GM12878 (cell line): ENCODE measurements at regions not wholly inside any gene's neighbourhood (a gene's known extent, or its start where the extent isn't known, plus 50 kb on each side); places are given as distances from the start of the nearest gene placed in this dataset.

Experiments used
- ATAC-seq: fragments of 200-7000 bp; cut with Tn5 transposase; 3 replicates; pipeline ENCODE4 v1.9.1; 2020; ENCODE audit warnings: mild to moderate bottlenecking, moderate library complexity
- BruUV-seq: library from RNA; stranded (reverse); fragments of 400-500 nt; replicated peaks from 2 replicates; lab custom pipeline; 2021; lab: Mats Ljungman, UMichigan
- CTCF ChIA-PET: fragments of 300-600 bp; sonication (Branson Sonifier 250); formaldehyde crosslinking; extraction: SDS; loops from one replicate; lab custom pipeline; 2021; ENCODE audit warnings: inconsistent platforms; lab: Yijun Ruan, JAX
- POLR2A ChIA-PET: fragments of 350-600 bp; formaldehyde crosslinking; extraction: SDS; loops from one replicate; lab custom pipeline; 2021; ENCODE audit warnings: inconsistent platforms; lab: Charles Lee
- RAD21 ChIA-PET: fragments of 300-600 bp; sonication (Branson Sonifier 250); formaldehyde crosslinking; loops from one replicate; lab custom pipeline; 2023; ENCODE audit warnings: antibody characterized with exemption; ENCODE audit not compliant: unreplicated experiment; lab: Charles Lee
- SMC1A ChIA-PET: fragments of 300-600 bp; sonication (Branson Sonifier 250); formaldehyde crosslinking; loops from one replicate; lab custom pipeline; 2023; ENCODE audit not compliant: unreplicated experiment, uncharacterized antibody; lab: Charles Lee
- DNase-seq: peaks from one replicate; pipeline ENCODE4 v3.0.0-alpha.2; 2011; ENCODE audit warnings: low read depth, low spot score
- FAIRE-seq: peaks from 3 replicates; lab custom pipeline; 2011; peaks lifted over from hg19 to GRCh38; lab: Jason Lieb, UNC
- H2AFZ ChIP-seq: 2 replicates; pipeline ENCODE4 v1.6.0; 2011; ENCODE audit warnings: low read depth, low read length, control low read depth; ENCODE audit not compliant: control insufficient read depth
- H3K27ac ChIP-seq: 2 replicates; pipeline ENCODE4 v1.5.1; 2011; ENCODE audit warnings: control low read depth; ENCODE audit not compliant: control insufficient read depth, insufficient read depth
- H3K27me3 ChIP-seq, 2 experiments: replicated peaks in 1 of 2; 2 replicates each; pipeline versions ENCODE4 v1.6.0 to v1.6.1; 2011; ENCODE audit warnings: low read length in 1 of 2; ENCODE audit not compliant: control insufficient read depth in 2 of 2, insufficient read depth in 2 of 2
- H3K36me3 ChIP-seq, 2 experiments: 2 replicates each; pipeline ENCODE4 v1.5.1; 2011; ENCODE audit warnings: low read length in 1 of 2; ENCODE audit not compliant: control insufficient read depth in 2 of 2, insufficient read depth in 2 of 2
- H3K4me1 ChIP-seq: 2 replicates; pipeline ENCODE4 v1.6.1; 2011; ENCODE audit warnings: mild to moderate bottlenecking, low read length, moderate library complexity, mixed read lengths; ENCODE audit not compliant: control insufficient read depth, insufficient read depth
- H3K4me2 ChIP-seq: 2 replicates; pipeline ENCODE4 v1.6.0; 2011; ENCODE audit warnings: control low read depth; ENCODE audit not compliant: control insufficient read depth, insufficient read depth
- H3K4me3 ChIP-seq: fragments of 200-600 bp; sonication (generic); 2 replicates; pipeline ENCODE4 v1.5.1; 2016
- H3K79me2 ChIP-seq: 2 replicates; pipeline ENCODE4 v1.6.0; 2011; ENCODE audit warnings: low read length; ENCODE audit not compliant: control insufficient read depth, insufficient read depth
- H3K9ac ChIP-seq: 2 replicates; pipeline ENCODE4 v1.8.0; 2011; ENCODE audit warnings: low read length, control low read depth, mixed read lengths; ENCODE audit not compliant: control insufficient read depth, insufficient read depth
- H3K9me3 ChIP-seq: replicated peaks from 3 replicates; pipeline ENCODE4 v1.5.1; 2011; ENCODE audit warnings: mild to moderate bottlenecking, low read length; ENCODE audit not compliant: control insufficient read depth, insufficient read depth
- H4K20me1 ChIP-seq: 2 replicates; pipeline ENCODE4 v1.6.0; 2011; ENCODE audit not compliant: control insufficient read depth, insufficient read depth
- CREB1 ChIP-seq: IDR thresholded peaks from 2 replicates; pipeline ENCODE4 v1.6.1; 2012; ENCODE audit warnings: low read depth, mild to moderate bottlenecking, inconsistent platforms
- FOXM1 ChIP-seq: IDR thresholded peaks from 2 replicates; pipeline ENCODE4 v1.6.1; 2012; ENCODE audit warnings: low read depth, mild to moderate bottlenecking, inconsistent platforms, low read length, moderate library complexity
- NFIC ChIP-seq: IDR thresholded peaks from 2 replicates; pipeline ENCODE4 v1.6.1; 2012; ENCODE audit warnings: low read depth, mild to moderate bottlenecking, inconsistent platforms, low read length, moderate library complexity
- PAX5 ChIP-seq: IDR thresholded peaks from 2 replicates; pipeline ENCODE4 v1.6.1; 2011; ENCODE audit warnings: low read depth, low read length, borderline replicate concordance
- WGBS: methylation state at CpG from one replicate; pipeline ENCODE4 v1.1.6; 2016; ENCODE audit warnings: low lambda C conversion rate; ENCODE audit not compliant: insufficient replicate concordance, insufficient coverage; ENCODE audit errors: missing lambda C conversion rate; 5-methylcytosine and 5-hydroxymethylcytosine counted together
- in situ Hi-C: fragments of 300-500 bp; cut with MboI; formaldehyde crosslinking; loops from 9 replicates; pipeline ENCODE4 v1.14.3; 2018; ENCODE audit warnings: mixed read lengths
- intact Hi-C: fragments of 100-400 bp; cut with micrococcal nuclease; formaldehyde crosslinking; loops from one replicate; pipeline ENCODE4 v1.14.2; 2022; ENCODE audit not compliant: unreplicated experiment
- TF ChIP-seq, protein P1 (sequence below): fragments of 450-650 bp; IDR thresholded peaks from 2 replicates; pipeline ENCODE4 v1.6.1; 2017; ENCODE audit warnings: antibody characterized with exemption, mild to moderate bottlenecking, moderate library complexity
- TF ChIP-seq, protein P2 (sequence below): fragments of 450-650 bp; IDR thresholded peaks from 2 replicates; pipeline ENCODE4 v1.6.1; 2017; ENCODE audit warnings: mild to moderate bottlenecking
- TF ChIP-seq, protein P3 (sequence below): fragments of 450-650 bp; formaldehyde crosslinking; IDR thresholded peaks from 2 replicates; pipeline ENCODE4 v1.4.0; 2020; ENCODE audit warnings: mild to moderate bottlenecking, moderate library complexity
- TF ChIP-seq, protein P4 (sequence below): IDR thresholded peaks from 2 replicates; pipeline ENCODE4 v1.6.1; 2012; ENCODE audit warnings: improper control_type of control experiment, low read depth, low read length; ENCODE audit not compliant: insufficient replicate concordance

DNA sequence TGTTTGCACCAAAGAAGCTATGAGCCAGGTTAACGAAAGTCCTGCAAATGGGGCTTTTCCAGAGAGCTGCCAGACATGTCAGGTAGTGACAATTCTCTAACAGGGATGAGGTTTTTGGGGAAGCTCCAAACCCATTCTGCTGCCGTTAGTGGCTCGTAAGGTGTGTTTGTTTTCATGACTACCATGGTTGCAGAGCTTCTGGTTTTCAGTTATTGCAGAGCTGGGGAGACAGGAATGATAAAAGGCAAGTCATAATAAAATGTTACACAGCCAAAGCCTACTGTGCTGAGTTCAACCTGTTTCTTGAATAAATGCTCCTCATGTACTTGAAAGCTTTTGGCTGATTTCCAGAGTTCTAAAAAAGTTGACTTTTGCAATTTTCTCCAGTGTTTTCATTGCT lies 209.2 kb upstream of the STK17B start:
- in situ Hi-C loops = no loop called here
- Histone ChIP-seq H3K36me3 (no peaks in the 10 kb centered on the region; a peak in 1 of 4 replicates), H3K27ac (peak overlapping the region; percentile 67), H3K9ac (no peak overlapping the region), H3K4me2 (no peak overlapping the region; the same call in 1 of the 2 replicates), H3K4me1 (peaks cover 50% of the 10 kb centered on the region), H3K27me3 (no peaks in the 10 kb centered on the region), H3K79me2 (peaks cover 65% of the 10 kb centered on the region), H3K4me3 (no peak overlapping the region), H4K20me1 (no peaks in the 10 kb centered on the region), H2AFZ (no peak overlapping the region), H3K9me3 (peaks cover 9% of the 10 kb centered on the region)
- WGBS = 64% methylated on average over 3 of the region's 3 CpGs
- ChIA-PET SMC1A (interaction anchor here (0.6 to 2.8 kb wide), 29 partner anchors 9 to 203 kb away, joined by 3 to 34 read pairs (median 4); no protein-coding TSS in a partner anchor), RAD21 (interaction anchor here (0.7 to 2.6 kb wide), 24 partner anchors 10 to 304 kb away, joined by 3 to 37 read pairs (median 4); no protein-coding TSS in a partner anchor), POLR2A (interaction anchor here (0.5 to 2.4 kb wide), 11 partner anchors 18 to 228 kb away, joined by 3 to 8 read pairs (median 4); no protein-coding TSS in a partner anchor), CTCF (interaction anchor here (0.8 to 2.7 kb wide), 13 partner anchors 10 to 675 kb away, joined by 3 to 19 read pairs (median 6); no protein-coding TSS in a partner anchor)
- no peak for FAIRE-seq
- DNase-seq = no peak
- ATAC-seq = no peak
- intact Hi-C loops = no loop called here
- BruUV-seq = TSS peak; percentile 12
- TF ChIP-seq, protein P1, sequence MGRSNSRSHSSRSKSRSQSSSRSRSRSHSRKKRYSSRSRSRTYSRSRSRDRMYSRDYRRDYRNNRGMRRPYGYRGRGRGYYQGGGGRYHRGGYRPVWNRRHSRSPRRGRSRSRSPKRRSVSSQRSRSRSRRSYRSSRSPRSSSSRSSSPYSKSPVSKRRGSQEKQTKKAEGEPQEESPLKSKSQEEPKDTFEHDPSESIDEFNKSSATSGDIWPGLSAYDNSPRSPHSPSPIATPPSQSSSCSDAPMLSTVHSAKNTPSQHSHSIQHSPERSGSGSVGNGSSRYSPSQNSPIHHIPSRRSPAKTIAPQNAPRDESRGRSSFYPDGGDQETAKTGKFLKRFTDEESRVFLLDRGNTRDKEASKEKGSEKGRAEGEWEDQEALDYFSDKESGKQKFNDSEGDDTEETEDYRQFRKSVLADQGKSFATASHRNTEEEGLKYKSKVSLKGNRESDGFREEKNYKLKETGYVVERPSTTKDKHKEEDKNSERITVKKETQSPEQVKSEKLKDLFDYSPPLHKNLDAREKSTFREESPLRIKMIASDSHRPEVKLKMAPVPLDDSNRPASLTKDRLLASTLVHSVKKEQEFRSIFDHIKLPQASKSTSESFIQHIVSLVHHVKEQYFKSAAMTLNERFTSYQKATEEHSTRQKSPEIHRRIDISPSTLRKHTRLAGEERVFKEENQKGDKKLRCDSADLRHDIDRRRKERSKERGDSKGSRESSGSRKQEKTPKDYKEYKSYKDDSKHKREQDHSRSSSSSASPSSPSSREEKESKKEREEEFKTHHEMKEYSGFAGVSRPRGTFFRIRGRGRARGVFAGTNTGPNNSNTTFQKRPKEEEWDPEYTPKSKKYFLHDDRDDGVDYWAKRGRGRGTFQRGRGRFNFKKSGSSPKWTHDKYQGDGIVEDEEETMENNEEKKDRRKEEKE = no peak
- TF ChIP-seq CREB1 (no peak), FOXM1 (0 out of 2 replicates have a peak, but pooled peaks have one; percentile 12), PAX5 (no peak), NFIC (peak; percentile 32; the same call in 1 of the 2 replicates)
- TF ChIP-seq, protein P2, sequence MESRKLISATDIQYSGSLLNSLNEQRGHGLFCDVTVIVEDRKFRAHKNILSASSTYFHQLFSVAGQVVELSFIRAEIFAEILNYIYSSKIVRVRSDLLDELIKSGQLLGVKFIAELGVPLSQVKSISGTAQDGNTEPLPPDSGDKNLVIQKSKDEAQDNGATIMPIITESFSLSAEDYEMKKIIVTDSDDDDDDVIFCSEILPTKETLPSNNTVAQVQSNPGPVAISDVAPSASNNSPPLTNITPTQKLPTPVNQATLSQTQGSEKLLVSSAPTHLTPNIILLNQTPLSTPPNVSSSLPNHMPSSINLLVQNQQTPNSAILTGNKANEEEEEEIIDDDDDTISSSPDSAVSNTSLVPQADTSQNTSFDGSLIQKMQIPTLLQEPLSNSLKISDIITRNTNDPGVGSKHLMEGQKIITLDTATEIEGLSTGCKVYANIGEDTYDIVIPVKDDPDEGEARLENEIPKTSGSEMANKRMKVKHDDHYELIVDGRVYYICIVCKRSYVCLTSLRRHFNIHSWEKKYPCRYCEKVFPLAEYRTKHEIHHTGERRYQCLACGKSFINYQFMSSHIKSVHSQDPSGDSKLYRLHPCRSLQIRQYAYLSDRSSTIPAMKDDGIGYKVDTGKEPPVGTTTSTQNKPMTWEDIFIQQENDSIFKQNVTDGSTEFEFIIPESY = 0 out of 2 replicates have a peak, but pooled peaks have one; percentile 3
- TF ChIP-seq, protein P3, sequence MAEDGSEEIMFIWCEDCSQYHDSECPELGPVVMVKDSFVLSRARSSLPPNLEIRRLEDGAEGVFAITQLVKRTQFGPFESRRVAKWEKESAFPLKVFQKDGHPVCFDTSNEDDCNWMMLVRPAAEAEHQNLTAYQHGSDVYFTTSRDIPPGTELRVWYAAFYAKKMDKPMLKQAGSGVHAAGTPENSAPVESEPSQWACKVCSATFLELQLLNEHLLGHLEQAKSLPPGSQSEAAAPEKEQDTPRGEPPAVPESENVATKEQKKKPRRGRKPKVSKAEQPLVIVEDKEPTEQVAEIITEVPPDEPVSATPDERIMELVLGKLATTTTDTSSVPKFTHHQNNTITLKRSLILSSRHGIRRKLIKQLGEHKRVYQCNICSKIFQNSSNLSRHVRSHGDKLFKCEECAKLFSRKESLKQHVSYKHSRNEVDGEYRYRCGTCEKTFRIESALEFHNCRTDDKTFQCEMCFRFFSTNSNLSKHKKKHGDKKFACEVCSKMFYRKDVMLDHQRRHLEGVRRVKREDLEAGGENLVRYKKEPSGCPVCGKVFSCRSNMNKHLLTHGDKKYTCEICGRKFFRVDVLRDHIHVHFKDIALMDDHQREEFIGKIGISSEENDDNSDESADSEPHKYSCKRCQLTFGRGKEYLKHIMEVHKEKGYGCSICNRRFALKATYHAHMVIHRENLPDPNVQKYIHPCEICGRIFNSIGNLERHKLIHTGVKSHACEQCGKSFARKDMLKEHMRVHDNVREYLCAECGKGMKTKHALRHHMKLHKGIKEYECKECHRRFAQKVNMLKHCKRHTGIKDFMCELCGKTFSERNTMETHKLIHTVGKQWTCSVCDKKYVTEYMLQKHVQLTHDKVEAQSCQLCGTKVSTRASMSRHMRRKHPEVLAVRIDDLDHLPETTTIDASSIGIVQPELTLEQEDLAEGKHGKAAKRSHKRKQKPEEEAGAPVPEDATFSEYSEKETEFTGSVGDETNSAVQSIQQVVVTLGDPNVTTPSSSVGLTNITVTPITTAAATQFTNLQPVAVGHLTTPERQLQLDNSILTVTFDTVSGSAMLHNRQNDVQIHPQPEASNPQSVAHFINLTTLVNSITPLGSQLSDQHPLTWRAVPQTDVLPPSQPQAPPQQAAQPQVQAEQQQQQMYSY (CRISPR knock-in tag) = no peak
- TF ChIP-seq, protein P4, sequence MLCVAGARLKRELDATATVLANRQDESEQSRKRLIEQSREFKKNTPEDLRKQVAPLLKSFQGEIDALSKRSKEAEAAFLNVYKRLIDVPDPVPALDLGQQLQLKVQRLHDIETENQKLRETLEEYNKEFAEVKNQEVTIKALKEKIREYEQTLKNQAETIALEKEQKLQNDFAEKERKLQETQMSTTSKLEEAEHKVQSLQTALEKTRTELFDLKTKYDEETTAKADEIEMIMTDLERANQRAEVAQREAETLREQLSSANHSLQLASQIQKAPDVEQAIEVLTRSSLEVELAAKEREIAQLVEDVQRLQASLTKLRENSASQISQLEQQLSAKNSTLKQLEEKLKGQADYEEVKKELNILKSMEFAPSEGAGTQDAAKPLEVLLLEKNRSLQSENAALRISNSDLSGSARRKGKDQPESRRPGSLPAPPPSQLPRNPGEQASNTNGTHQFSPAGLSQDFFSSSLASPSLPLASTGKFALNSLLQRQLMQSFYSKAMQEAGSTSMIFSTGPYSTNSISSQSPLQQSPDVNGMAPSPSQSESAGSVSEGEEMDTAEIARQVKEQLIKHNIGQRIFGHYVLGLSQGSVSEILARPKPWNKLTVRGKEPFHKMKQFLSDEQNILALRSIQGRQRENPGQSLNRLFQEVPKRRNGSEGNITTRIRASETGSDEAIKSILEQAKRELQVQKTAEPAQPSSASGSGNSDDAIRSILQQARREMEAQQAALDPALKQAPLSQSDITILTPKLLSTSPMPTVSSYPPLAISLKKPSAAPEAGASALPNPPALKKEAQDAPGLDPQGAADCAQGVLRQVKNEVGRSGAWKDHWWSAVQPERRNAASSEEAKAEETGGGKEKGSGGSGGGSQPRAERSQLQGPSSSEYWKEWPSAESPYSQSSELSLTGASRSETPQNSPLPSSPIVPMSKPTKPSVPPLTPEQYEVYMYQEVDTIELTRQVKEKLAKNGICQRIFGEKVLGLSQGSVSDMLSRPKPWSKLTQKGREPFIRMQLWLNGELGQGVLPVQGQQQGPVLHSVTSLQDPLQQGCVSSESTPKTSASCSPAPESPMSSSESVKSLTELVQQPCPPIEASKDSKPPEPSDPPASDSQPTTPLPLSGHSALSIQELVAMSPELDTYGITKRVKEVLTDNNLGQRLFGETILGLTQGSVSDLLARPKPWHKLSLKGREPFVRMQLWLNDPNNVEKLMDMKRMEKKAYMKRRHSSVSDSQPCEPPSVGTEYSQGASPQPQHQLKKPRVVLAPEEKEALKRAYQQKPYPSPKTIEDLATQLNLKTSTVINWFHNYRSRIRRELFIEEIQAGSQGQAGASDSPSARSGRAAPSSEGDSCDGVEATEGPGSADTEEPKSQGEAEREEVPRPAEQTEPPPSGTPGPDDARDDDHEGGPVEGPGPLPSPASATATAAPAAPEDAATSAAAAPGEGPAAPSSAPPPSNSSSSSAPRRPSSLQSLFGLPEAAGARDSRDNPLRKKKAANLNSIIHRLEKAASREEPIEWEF = no peak
